DND-41 (cell line): ENCODE measurements at regions not wholly inside any gene's neighbourhood (a gene's known extent, or its start where the extent isn't known, plus 50 kb on each side); places are given as distances from the start of the nearest gene placed in this dataset.

Experiments used
- ATAC-seq: fragments of 200-7000 bp; cut with Tn5 transposase; 3 replicates; pipeline ENCODE4 v1.9.1; 2021; ENCODE audit warnings: low read depth; ENCODE audit not compliant: insufficient read depth
- DNase-seq: peaks from one replicate; pipeline ENCODE4 v3.0.0-alpha.2; 2020
- H2AFZ ChIP-seq: 2 replicates; pipeline ENCODE4 v1.6.0; 2012; ENCODE audit warnings: low read depth, low read length
- H3K27ac ChIP-seq: 2 replicates; pipeline ENCODE4 v1.5.1; 2012; ENCODE audit warnings: low read length, inconsistent platforms
- H3K27me3 ChIP-seq: fragments of 200-600 bp; sonication (generic); 2 replicates; pipeline ENCODE4 v1.6.0; 2012; ENCODE audit warnings: low read length, mild to moderate bottlenecking, inconsistent platforms; ENCODE audit not compliant: insufficient read depth, poor library complexity
- H3K36me3 ChIP-seq: 2 replicates; pipeline ENCODE4 v1.5.1; 2012; ENCODE audit warnings: low read length, inconsistent platforms; ENCODE audit not compliant: insufficient read depth
- H3K4me1 ChIP-seq: 2 replicates; pipeline ENCODE4 v1.5.1; 2012; ENCODE audit warnings: mild to moderate bottlenecking, low read length; ENCODE audit not compliant: insufficient read depth
- H3K4me2 ChIP-seq: 2 replicates; pipeline ENCODE4 v1.6.0; 2012; ENCODE audit warnings: mild to moderate bottlenecking, moderate library complexity, low read length, inconsistent platforms; ENCODE audit not compliant: insufficient read depth
- H3K4me3 ChIP-seq, 2 experiments: fragments of 200-600 bp in 1 of 2; shearing (Covaris generic) in 1 of 2; 2 replicates each; pipeline ENCODE4 v1.5.1; 2012 to 2016; ENCODE audit warnings: inconsistent platforms in 2 of 2, low read length in 2 of 2, mild to moderate bottlenecking in 2 of 2, low read depth in 1 of 2, moderate library complexity in 1 of 2
- H3K79me2 ChIP-seq: 2 replicates; pipeline ENCODE4 v1.6.0; 2012; ENCODE audit warnings: low read length, inconsistent platforms; ENCODE audit not compliant: insufficient read depth
- H3K9ac ChIP-seq: 2 replicates; pipeline ENCODE4 v1.6.0; 2012; ENCODE audit warnings: low read depth, mild to moderate bottlenecking, inconsistent platforms, low read length, moderate library complexity
- H3K9me3 ChIP-seq: 2 replicates; pipeline ENCODE4 v1.5.1; 2012; ENCODE audit warnings: low read length, moderate library complexity, mild to moderate bottlenecking, inconsistent platforms; ENCODE audit not compliant: insufficient read depth, severe bottlenecking
- H4K20me1 ChIP-seq: 2 replicates; pipeline ENCODE4 v1.6.0; 2012; ENCODE audit warnings: low read length; ENCODE audit not compliant: insufficient read depth
- EZH2 ChIP-seq: IDR thresholded peaks from 3 replicates; pipeline ENCODE4 v1.6.1; 2012; ENCODE audit warnings: borderline replicate concordance, low read depth, mild to moderate bottlenecking, moderate library complexity, low read length, inconsistent platforms; ENCODE audit not compliant: severe bottlenecking
- TF ChIP-seq, protein P1 (sequence below): IDR thresholded peaks from 2 replicates; pipeline ENCODE4 v1.5.1; 2012; ENCODE audit warnings: borderline replicate concordance, low read length, moderate library complexity, mild to moderate bottlenecking; ENCODE audit not compliant: poor library complexity, severe bottlenecking; ENCODE audit errors: extremely low read depth

GRCh38 chr3:81300324-81300927 is 461.0 kb downstream of the GBE1 start:
- Histone ChIP-seq H3K4me1 (no peaks in the 10 kb centered on the region), H3K4me3 (no peak overlapping the region), H4K20me1 (no peaks in the 10 kb centered on the region), H3K9me3 (no peaks in the 10 kb centered on the region), H3K79me2 (no peaks in the 10 kb centered on the region), H3K27ac (no peak overlapping the region), H3K9ac (no peak overlapping the region), H3K4me2 (no peak overlapping the region), H2AFZ (no peak overlapping the region), H3K36me3 (no peaks in the 10 kb centered on the region), H3K27me3 (no peaks in the 10 kb centered on the region)
- ATAC-seq = no peak
- no peak for DNase-seq
- TF ChIP-seq EZH2 = no peak

- H3K36me3 ChIP-seq = no peaks in the 10 kb centered on the region
Observed at GRCh38 chr3:81299481-81299880, 462.0 kb downstream of the GBE1 start.

GRCh38 chr3:81295906-81296577 is 465.4 kb downstream of the GBE1 start:
- Histone ChIP-seq H3K9ac (no peak overlapping the region), H3K27me3 (no peaks in the 10 kb centered on the region), H3K4me1 (no peaks in the 10 kb centered on the region), H3K36me3 (no peaks in the 10 kb centered on the region), H4K20me1 (no peaks in the 10 kb centered on the region), H3K4me2 (no peak overlapping the region), H2AFZ (no peak overlapping the region), H3K4me3 (no peak overlapping the region), H3K9me3 (no peaks in the 10 kb centered on the region), H3K27ac (no peak overlapping the region), H3K79me2 (no peaks in the 10 kb centered on the region)
- no peak for ATAC-seq
- DNase-seq = no peak
- TF ChIP-seq, protein P1, sequence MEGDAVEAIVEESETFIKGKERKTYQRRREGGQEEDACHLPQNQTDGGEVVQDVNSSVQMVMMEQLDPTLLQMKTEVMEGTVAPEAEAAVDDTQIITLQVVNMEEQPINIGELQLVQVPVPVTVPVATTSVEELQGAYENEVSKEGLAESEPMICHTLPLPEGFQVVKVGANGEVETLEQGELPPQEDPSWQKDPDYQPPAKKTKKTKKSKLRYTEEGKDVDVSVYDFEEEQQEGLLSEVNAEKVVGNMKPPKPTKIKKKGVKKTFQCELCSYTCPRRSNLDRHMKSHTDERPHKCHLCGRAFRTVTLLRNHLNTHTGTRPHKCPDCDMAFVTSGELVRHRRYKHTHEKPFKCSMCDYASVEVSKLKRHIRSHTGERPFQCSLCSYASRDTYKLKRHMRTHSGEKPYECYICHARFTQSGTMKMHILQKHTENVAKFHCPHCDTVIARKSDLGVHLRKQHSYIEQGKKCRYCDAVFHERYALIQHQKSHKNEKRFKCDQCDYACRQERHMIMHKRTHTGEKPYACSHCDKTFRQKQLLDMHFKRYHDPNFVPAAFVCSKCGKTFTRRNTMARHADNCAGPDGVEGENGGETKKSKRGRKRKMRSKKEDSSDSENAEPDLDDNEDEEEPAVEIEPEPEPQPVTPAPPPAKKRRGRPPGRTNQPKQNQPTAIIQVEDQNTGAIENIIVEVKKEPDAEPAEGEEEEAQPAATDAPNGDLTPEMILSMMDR = no peak
- TF ChIP-seq EZH2 = no peak

More at GRCh38 chr3:81299481-81299880, 462.0 kb downstream of the GBE1 start:
- DNase-seq (no peak), ATAC-seq (no peak)
- Histone ChIP-seq H3K9ac (no peak overlapping the region), H3K79me2 (no peaks in the 10 kb centered on the region), H3K4me1 (no peaks in the 10 kb centered on the region), H4K20me1 (no peaks in the 10 kb centered on the region), H3K9me3 (no peaks in the 10 kb centered on the region), H3K4me2 (no peak overlapping the region), H3K27me3 (no peaks in the 10 kb centered on the region), H3K4me3 (no peak overlapping the region), H2AFZ (no peak overlapping the region), H3K27ac (no peak overlapping the region)
- TF ChIP-seq, protein P1 = no peak
- no peak for TF ChIP-seq EZH2

DNA sequence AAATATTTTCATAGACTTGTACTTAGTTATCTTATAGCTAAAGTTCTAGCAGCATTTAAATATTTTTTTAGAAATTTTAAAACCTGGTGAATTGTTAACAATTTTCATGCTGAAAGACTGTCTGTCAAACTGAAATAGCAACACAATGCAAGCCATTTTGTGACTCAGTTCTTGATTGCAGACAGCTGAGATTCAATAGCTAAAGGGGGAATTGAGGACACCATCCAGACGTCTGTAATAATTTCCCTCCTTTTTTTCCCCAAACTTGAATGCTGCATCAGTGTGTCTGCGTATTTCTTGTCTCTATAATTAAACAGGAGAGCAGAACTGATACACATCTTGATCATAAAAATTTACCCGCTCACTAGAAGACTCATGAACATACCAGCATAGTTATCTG is 468.3 kb downstream of the GBE1 start:
- Histone ChIP-seq H3K36me3 (no peaks in the 10 kb centered on the region), H3K9ac (no peak overlapping the region), H3K27ac (no peak overlapping the region), H3K27me3 (no peaks in the 10 kb centered on the region), H3K4me1 (no peaks in the 10 kb centered on the region), H3K79me2 (no peaks in the 10 kb centered on the region), H3K4me3 (no peak overlapping the region), H4K20me1 (no peaks in the 10 kb centered on the region), H3K4me2 (no peak overlapping the region), H2AFZ (no peak overlapping the region), H3K9me3 (no peaks in the 10 kb centered on the region)
- ATAC-seq (no peak), DNase-seq (no peak)
- TF ChIP-seq, protein P1 = no peak
- TF ChIP-seq EZH2 = no peak
